Neural progenitor cell (in vitro differentiated cells): ENCODE measurements at regions not wholly inside any gene's neighbourhood (a gene's known extent, or its start where the extent isn't known, plus 50 kb on each side); places are given as distances from the start of the nearest gene placed in this dataset.

ENCODE experiments used
- EZH2phosphoT487 ChIP-seq: fragments of 200-600 bp; sonication (generic); IDR thresholded peaks from 2 replicates; pipeline ENCODE4 v1.6.1; 2017; ENCODE audit warnings: antibody characterized with exemption
- TF ChIP-seq, protein P1 (sequence below): fragments of 200-600 bp; sonication (generic); IDR thresholded peaks from 2 replicates; pipeline ENCODE4 v1.5.1; 2017; ENCODE audit warnings: antibody characterized with exemption, mild to moderate bottlenecking

DNA sequence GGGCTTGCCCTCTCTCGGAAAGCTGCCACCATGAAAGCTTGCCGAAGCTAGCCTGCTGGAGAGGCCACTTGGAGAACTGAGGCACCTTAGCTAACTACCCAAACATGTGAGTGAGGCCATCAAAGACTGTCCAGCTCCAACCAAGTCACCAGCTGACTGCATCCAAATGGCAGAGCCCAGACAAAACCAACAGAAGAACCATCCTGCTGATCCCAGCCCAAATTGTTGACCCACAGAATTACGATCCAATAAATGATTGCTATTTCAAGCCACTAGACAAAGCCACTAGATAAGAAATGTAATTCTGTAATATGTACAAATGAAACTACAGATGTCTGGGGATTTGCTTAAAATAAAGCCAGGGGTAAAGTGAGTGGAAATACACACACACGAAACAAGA is 109.8 kb upstream of the TRPM1 start:
- TF ChIP-seq, protein P1, sequence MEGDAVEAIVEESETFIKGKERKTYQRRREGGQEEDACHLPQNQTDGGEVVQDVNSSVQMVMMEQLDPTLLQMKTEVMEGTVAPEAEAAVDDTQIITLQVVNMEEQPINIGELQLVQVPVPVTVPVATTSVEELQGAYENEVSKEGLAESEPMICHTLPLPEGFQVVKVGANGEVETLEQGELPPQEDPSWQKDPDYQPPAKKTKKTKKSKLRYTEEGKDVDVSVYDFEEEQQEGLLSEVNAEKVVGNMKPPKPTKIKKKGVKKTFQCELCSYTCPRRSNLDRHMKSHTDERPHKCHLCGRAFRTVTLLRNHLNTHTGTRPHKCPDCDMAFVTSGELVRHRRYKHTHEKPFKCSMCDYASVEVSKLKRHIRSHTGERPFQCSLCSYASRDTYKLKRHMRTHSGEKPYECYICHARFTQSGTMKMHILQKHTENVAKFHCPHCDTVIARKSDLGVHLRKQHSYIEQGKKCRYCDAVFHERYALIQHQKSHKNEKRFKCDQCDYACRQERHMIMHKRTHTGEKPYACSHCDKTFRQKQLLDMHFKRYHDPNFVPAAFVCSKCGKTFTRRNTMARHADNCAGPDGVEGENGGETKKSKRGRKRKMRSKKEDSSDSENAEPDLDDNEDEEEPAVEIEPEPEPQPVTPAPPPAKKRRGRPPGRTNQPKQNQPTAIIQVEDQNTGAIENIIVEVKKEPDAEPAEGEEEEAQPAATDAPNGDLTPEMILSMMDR, result no peak
- TF ChIP-seq EZH2phosphoT487, result no peak
